Thyroid gland (tissue), 4 donors: ENCODE measurements at regions not wholly inside any gene's neighbourhood (a gene's known extent, or its start where the extent isn't known, plus 50 kb on each side); places are given as distances from the start of the nearest gene placed in this dataset.
"Not testable (repeated sequence)": the region's sequence is repeated elsewhere in the genome, so short reads cannot be mapped to it uniquely, and the experiment has no call there.

Experiments
- POLR2A ChIP-seq, 2 donors: fragments of 450-650 bp; IDR thresholded peaks; one replicate each; pipeline ENCODE4 v1.6.1; 2017; ENCODE audit warnings: antibody characterized with exemption in 2 of 2, mild to moderate bottlenecking in 2 of 2, moderate library complexity in 1 of 2
- TF ChIP-seq, protein P1 (sequence below), 6 experiments: fragments of 200-600 bp in 3 of 6; fragments of 450-650 bp in 3 of 6; sonication (generic) in 3 of 6; IDR thresholded peaks; one replicate each; pipeline ENCODE4 v1.5.1; 2016 to 2019; ENCODE audit warnings: antibody characterized with exemption in 6 of 6, mild to moderate bottlenecking in 2 of 6, inconsistent platforms in 1 of 6, moderate library complexity in 1 of 6

DNA sequence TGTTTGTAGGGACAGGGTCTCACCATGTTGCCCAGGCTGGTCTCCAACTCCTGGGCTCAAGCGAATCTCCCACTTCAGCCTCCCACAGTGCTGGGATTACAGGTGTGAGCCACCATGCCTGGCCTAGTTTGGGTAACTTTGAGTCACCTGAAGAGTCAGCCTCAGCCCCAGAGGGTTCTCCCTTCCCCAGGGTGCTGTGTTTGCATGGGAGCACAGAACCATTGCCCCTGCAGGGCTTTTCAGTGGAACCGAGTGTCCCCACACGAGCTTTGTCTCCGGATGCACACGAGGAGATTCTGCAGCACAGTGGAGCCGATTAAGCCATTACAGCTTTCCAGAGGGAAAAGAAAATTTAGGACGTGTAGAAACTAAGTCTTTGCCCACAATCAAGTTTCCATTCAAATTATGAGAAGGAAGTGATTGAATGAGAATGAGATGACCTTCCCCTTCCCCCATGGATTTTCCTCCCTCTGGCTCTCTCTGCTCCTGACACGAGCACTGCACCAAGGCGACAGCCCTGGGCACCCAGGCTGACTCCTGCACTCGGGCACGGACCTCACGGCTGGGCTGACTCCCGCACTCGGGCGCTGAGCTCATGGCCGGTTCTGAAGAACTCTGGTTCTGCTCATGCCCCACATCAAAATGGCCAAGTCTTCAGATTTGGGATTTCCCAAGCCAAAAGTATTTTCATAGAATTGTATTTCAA is 81.8 kb downstream of the TTLL2 start:
- TF ChIP-seq, protein P1, sequence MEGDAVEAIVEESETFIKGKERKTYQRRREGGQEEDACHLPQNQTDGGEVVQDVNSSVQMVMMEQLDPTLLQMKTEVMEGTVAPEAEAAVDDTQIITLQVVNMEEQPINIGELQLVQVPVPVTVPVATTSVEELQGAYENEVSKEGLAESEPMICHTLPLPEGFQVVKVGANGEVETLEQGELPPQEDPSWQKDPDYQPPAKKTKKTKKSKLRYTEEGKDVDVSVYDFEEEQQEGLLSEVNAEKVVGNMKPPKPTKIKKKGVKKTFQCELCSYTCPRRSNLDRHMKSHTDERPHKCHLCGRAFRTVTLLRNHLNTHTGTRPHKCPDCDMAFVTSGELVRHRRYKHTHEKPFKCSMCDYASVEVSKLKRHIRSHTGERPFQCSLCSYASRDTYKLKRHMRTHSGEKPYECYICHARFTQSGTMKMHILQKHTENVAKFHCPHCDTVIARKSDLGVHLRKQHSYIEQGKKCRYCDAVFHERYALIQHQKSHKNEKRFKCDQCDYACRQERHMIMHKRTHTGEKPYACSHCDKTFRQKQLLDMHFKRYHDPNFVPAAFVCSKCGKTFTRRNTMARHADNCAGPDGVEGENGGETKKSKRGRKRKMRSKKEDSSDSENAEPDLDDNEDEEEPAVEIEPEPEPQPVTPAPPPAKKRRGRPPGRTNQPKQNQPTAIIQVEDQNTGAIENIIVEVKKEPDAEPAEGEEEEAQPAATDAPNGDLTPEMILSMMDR (IDR thresholded peaks at IDR 0.05): not testable (repeated sequence)
- TF ChIP-seq POLR2A (IDR thresholded peaks at IDR 0.05): not testable (repeated sequence)
